Stimulated activated CD4-positive, alpha-beta T cell treated with anti-CD3 and anti-CD28 coated beads, TNF-alpha, amount 100 ng/mL, for 48 hours (primary cell): ENCODE measurements at regions not wholly inside any gene's neighbourhood (a gene's known extent, or its start where the extent isn't known, plus 50 kb on each side); places are given as distances from the start of the nearest gene placed in this dataset.

Experiments
- DNase-seq, 3 donors: peaks; one replicate each; pipeline ENCODE4 v3.0.0-alpha.2; 2020; ENCODE audit warnings: low read depth in 3 of 3

GRCh38 chr12:111174961-111175345, 193.9 kb downstream of the PHETA1 start:
- no peak for DNase-seq

GRCh38 chr12:111174251-111174960, 194.5 kb downstream of the PHETA1 start:
- no peak for DNase-seq

- no peak for DNase-seq
These were observed 195.1 kb downstream of the PHETA1 start for GRCh38 chr12:111173836-111174235.

- DNase-seq: no peak
These were observed 195.5 kb downstream of the PHETA1 start for GRCh38 chr12:111173391-111173790.

GRCh38 chr12:111172786-111173185, 196.1 kb downstream of the PHETA1 start:
- no peak for DNase-seq

- no peak for DNase-seq
These were observed 197.1 kb downstream of the PHETA1 start for GRCh38 chr12:111171832-111172231.

- no peak for DNase-seq
These were observed 197.6 kb downstream of the PHETA1 start for GRCh38 chr12:111171345-111171744.

GRCh38 chr12:111170543-111170942, 198.4 kb downstream of the PHETA1 start:
- no peak for DNase-seq

- no peak for DNase-seq
These were observed 199.4 kb downstream of the PHETA1 start for GRCh38 chr12:111169456-111169855.

GRCh38 chr12:111169032-111169431, 199.9 kb downstream of the PHETA1 start:
- no peak for DNase-seq

- no peak for DNase-seq
These were observed 200.6 kb downstream of the PHETA1 start for GRCh38 chr12:111168009-111168900.

GRCh38 chr12:111166779-111167540, 201.9 kb downstream of the PHETA1 start:
- DNase-seq: no peak

- no peak for DNase-seq
These were observed 203.9 kb downstream of the PHETA1 start for GRCh38 chr12:111164833-111165525.

- DNase-seq: no peak
These were observed 205.5 kb downstream of the PHETA1 start for GRCh38 chr12:111163422-111163821.

- no peak for DNase-seq
These were observed 207.0 kb downstream of the PHETA1 start for GRCh38 chr12:111161898-111162297.

GRCh38 chr12:111160350-111161241, 208.3 kb downstream of the PHETA1 start:
- DNase-seq: no peak

GRCh38 chr12:111158992-111159391, 209.9 kb downstream of the PHETA1 start:
- DNase-seq: no peak

- no peak for DNase-seq
These were observed 211.4 kb downstream of the PHETA1 start for GRCh38 chr12:111157486-111157885.

GRCh38 chr12:111156304-111156703, 212.6 kb downstream of the PHETA1 start:
- no peak for DNase-seq

- DNase-seq: no peak
These were observed 213.4 kb downstream of the PHETA1 start for GRCh38 chr12:111155521-111155920.

- DNase-seq: no peak
These were observed 213.9 kb downstream of the PHETA1 start for GRCh38 chr12:111155020-111155419.
